ENCODE measurements at regions not wholly inside any gene's neighbourhood (a gene's known extent, or its start where the extent isn't known, plus 50 kb on each side); places are given as distances from the start of the nearest gene placed in this dataset.
A peak's percentile ranks its signal among the peaks of the same experiment; 100 is the strongest.

DNA sequence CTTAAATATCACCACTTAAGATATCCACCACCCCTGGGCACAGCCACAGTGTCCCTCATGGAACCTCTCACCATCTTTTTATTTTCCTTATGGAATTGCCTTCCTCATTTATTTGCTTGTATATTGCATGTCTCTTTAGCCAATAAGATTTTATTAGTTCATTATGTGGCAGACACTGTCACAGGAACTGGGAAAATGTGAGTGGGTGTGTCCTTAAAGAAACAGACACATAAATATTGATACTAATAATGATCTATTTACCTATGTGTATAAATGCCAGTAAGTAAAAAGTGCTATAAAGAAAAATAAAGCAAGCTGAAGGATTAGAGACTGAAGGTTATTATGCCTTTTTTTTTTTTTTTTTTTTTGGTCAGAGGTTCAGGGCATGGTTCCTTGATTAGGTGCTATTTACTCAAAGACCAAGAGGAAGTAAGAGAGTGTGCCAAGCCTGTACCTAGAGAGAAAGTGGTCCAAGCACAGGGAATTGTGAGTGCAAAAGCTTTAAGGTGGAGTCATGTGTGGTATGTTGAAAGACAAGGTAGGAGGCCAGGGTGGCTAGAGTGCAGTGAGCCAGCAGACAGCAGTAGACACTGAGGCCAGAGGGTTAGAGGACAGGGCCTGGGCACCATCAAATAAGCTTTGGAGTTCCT lies 589.0 kb downstream of the USP25 start:
- DNase-seq (ENCODE audit: low spot score): no peak
- TF ChIP-seq CTCF (IDR thresholded peaks at IDR 0.05): no peak

DNA sequence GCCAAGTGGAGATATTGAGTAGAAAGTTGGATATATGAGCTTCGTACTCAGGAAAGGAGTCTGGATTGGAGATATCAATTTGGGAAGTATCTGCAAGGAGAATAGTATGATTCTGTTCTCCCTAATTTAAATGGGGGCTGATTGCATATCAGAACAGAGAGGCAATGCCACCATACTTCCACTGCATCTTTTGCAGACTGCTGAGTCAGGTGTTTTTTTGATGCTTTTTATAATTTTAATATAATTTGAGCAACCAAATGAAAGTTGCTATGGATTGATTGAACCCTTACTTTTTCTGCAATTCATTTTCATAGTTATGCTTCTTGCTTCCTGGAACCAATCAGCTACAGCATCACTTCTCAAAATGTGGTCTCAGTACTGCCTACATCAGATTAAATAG lies 590.3 kb downstream of the USP25 start:
- no peaks in the 10 kb centered on the region for H3K27me3 ChIP-seq
- no peak overlapping the region for H3K27ac ChIP-seq
- H3K9me3 ChIP-seq: no peaks in the 10 kb centered on the region
- no peaks in the 10 kb centered on the region for H3K36me3 ChIP-seq
- TF ChIP-seq CTCF (IDR thresholded peaks at IDR 0.05): no peak
- no peak for DNase-seq (ENCODE audit: low spot score)
- no peak overlapping the region for H3K4me3 ChIP-seq
- H3K4me1 ChIP-seq: no peaks in the 10 kb centered on the region

More for the DNA sequence above, 589.0 kb downstream of the USP25 start:
- Histone ChIP-seq H3K27me3 (no peaks in the 10 kb centered on the region), H3K36me3 (no peaks in the 10 kb centered on the region), H3K4me1 (no peaks in the 10 kb centered on the region), H3K4me3 (no peak overlapping the region), H3K9me3 (no peaks in the 10 kb centered on the region), H3K27ac (no peak overlapping the region)

DNA sequence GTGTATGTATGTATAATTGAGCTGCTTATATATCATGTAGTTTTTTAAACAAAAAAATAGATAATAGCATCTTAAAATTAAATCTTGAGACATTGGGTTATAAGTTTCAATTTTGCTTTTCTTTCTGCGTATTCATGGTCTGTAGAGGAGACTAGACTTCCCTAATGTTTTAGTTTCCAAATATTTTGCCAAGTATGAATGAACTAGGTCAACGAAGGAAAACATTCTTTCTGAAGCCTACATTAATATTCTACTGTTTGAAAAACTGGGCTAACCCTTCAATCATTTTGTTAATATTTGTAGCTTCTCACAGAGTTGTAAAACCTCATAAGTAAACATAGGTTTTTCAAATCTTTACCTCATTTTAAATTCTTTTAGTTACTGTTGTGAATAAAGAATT lies 592.7 kb downstream of the USP25 start:
- no peak for TF ChIP-seq CTCF (IDR thresholded peaks at IDR 0.05)
- Histone ChIP-seq H3K4me3 (no peak overlapping the region), H3K27me3 (no peaks in the 10 kb centered on the region), H3K9me3 (no peaks in the 10 kb centered on the region), H3K27ac (peak overlapping the region; percentile 19 to 24), H3K4me1 (no peaks in the 10 kb centered on the region), H3K36me3 (no peaks in the 10 kb centered on the region)
- DNase-seq (ENCODE audit: low spot score): no peak

DNA sequence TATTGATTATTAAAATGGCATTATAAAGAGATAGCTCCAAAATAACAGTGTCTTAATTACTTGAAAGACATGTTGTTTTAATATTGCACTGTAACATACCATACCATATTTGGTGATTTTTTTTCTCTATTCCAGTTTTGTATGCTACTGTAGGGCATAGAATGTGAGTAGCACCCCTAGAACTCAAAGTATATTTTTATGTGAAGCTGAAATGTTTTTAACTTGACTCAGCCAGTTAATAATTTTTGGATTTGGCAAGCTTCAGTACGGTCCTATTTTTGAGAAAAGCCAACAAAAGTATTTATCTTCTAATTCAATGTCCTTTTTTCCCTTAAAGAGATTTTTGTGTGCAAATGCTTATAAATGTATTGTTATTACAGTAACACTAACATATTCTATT lies 593.8 kb downstream of the USP25 start:
- no peaks in the 10 kb centered on the region for H3K9me3 ChIP-seq
- H3K4me1 ChIP-seq: no peaks in the 10 kb centered on the region
- H3K27ac ChIP-seq: peak overlapping the region in 1 of 2 donors; percentile 19
- no peak overlapping the region for H3K4me3 ChIP-seq
- no peak for TF ChIP-seq CTCF (IDR thresholded peaks at IDR 0.05)
- no peaks in the 10 kb centered on the region for H3K36me3 ChIP-seq
- no peaks in the 10 kb centered on the region for H3K27me3 ChIP-seq
- DNase-seq (ENCODE audit: low spot score): no peak

- Histone ChIP-seq H3K4me1 (no peaks in the 10 kb centered on the region), H3K36me3 (no peaks in the 10 kb centered on the region), H3K4me3 (no peak overlapping the region), H3K9me3 (no peaks in the 10 kb centered on the region), H3K27me3 (no peaks in the 10 kb centered on the region), H3K27ac (no peak overlapping the region)
- no peak for DNase-seq (ENCODE audit: low spot score)
- TF ChIP-seq CTCF (IDR thresholded peaks at IDR 0.05): no peak
Observed at GRCh38 chr21:16324630-16325029, 594.8 kb downstream of the USP25 start.
